Rectal smooth muscle tissue (tissue), 1 donor: ENCODE measurements at regions not wholly inside any gene's neighbourhood (a gene's known extent, or its start where the extent isn't known, plus 50 kb on each side); places are given as distances from the start of the nearest gene placed in this dataset.

Source experiments
- H3K27ac ChIP-seq: one replicate; pipeline ENCODE4 v1.7.0; 2013; ENCODE audit warnings: low read depth, low read length, inconsistent platforms
- H3K27me3 ChIP-seq: one replicate; pipeline ENCODE4 v1.7.0; 2013; ENCODE audit warnings: low read length; ENCODE audit not compliant: control insufficient read depth, insufficient read depth
- H3K36me3 ChIP-seq: one replicate; pipeline ENCODE4 v1.7.0; 2013; ENCODE audit warnings: low read length; ENCODE audit not compliant: control insufficient read depth, insufficient read depth
- H3K4me1 ChIP-seq: one replicate; pipeline ENCODE4 v1.7.0; 2013; ENCODE audit warnings: low read length; ENCODE audit not compliant: control insufficient read depth, insufficient read depth
- H3K4me3 ChIP-seq: one replicate; pipeline ENCODE4 v1.7.0; 2013; ENCODE audit warnings: low read length
- H3K9ac ChIP-seq: one replicate; pipeline ENCODE4 v1.7.0; 2013; ENCODE audit warnings: low read length

DNA sequence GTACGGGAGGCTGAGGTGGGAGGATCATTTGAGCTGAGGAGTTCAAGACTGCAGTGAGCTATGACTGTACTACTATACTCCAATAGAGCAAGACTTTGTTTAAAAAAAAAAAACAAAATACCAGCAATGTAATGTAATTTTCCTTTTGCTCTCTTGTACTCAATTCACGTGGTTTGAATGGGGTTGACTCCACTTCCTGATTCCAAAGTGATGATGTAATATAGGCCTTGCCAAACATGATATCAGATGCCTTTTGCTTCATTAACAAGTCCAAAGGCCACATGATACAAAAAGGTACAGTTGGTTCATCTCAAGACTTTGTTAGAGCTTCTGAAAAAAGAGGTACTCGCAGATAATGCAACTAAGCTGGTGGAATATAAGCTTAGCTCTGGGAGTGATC lies 321.8 kb downstream of the ZEB2 start:
- Histone ChIP-seq H3K9ac (no peak overlapping the region), H3K4me1 (no peaks in the 10 kb centered on the region), H3K4me3 (no peak overlapping the region), H3K27ac (no peak overlapping the region), H3K36me3 (no peaks in the 10 kb centered on the region), H3K27me3 (no peaks in the 10 kb centered on the region)

DNA sequence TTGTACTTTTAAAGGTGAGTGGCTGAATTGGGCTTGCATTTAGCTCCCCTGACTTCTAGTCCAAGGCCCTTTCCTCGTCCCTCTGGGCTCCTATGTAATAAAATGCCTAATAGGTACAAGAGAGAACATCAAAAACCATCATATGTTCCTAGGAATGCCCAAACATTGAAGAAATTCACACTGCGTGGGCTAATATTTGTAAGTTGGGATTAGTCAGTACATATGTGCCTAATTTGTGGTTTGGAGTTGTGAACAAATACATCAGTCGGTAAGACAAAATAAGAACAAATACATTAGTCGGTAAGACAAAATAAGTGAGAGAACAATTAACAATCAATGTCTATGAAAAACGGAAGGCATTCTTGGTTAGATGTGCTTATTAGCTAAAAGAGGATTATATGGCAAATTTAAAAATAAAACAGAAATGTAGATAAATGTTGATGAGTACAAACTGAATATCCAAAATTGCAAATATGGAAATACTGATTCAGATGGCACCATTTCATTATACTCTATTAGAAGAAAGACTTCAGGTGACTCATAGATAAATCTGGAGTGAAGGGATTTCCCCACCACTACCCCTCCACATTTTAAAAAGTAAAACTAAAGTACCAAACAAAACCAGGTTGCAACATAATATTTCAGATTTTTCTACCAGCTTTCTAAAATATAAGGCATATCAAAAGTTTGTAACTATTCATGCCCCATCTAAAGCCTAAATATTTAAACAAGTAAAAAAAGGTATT lies 325.4 kb downstream of the ZEB2 start:
- no peaks in the 10 kb centered on the region for H3K27me3 ChIP-seq
- no peak overlapping the region for H3K4me3 ChIP-seq
- no peaks in the 10 kb centered on the region for H3K36me3 ChIP-seq
- H3K27ac ChIP-seq = no peak overlapping the region
- H3K4me1 ChIP-seq = no peaks in the 10 kb centered on the region
- H3K9ac ChIP-seq = no peak overlapping the region

DNA sequence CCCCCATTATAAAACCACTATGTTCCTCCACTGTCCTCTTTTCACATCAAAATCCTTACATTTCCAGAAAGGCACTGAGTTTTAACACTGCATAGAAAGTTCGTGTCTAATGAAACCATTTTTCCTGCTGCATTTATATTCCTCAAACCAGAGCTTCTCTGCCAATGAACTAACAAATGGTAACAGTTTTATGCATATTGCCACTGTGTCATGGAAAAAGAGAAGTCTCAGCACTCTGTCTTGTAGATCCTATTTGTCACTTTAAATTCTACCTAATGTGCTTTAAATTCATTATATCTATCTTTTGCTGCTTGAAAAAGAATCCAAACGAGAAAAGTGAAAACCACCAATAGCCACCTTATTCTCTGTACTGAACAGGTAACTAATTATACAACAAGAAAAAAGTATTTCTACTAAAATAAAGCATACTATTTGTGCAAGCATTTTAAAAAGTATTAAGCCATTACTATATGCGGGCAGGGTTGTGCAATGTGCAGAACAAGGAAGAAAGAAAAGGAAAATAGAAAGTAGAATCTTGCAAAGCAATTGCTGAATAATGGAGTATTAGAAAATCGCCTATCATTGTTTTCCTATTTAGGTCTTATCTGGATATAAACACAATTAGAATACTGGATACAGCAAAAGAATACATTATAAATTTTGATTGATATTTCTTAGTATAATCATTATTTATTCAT lies 328.9 kb downstream of the ZEB2 start:
- Histone ChIP-seq H3K27ac (no peak overlapping the region), H3K4me3 (no peak overlapping the region), H3K4me1 (no peaks in the 10 kb centered on the region), H3K9ac (no peak overlapping the region), H3K27me3 (no peaks in the 10 kb centered on the region), H3K36me3 (no peaks in the 10 kb centered on the region)

DNA sequence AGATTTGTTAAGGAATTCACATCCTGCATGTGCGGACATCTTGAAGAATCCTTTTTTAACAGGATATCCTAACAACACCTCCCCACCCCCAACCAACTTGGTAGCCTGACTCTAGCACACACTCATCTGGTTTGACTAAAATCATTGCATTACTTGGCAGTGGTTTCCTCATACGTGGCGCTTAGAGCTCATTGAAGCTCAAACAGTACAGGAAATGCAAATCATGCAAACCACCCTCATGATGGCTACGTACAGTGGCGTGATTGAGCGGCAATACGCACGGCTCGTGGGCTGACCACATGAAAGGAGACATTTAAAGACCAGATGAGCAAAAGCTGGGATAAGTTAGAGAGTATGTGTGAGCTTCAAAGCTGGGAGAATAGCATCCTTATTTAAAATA lies 336.2 kb downstream of the ZEB2 start:
- no peaks in the 10 kb centered on the region for H3K36me3 ChIP-seq
- H3K4me1 ChIP-seq = no peaks in the 10 kb centered on the region
- H3K27me3 ChIP-seq = no peaks in the 10 kb centered on the region
- no peak overlapping the region for H3K9ac ChIP-seq
- no peak overlapping the region for H3K4me3 ChIP-seq
- H3K27ac ChIP-seq = no peak overlapping the region

DNA sequence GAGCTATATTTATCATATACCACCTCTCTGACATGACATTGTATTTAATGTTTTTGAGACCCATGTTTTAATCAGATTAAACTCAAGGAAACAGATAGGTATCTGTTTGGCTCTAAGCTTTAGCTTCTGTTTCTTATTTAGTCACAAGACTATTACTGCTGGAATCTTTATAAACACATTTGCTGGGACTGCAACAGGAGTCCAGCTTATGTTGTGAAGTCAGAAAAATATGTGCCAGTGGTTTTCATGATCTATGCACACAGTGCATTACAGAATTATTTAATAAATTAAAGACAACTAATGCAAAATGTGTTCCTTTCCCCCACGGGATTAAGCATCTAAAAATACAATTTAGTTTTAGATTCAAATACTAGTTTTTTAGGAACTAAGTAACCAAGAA lies 338.9 kb downstream of the ZEB2 start:
- Histone ChIP-seq H3K4me1 (no peaks in the 10 kb centered on the region), H3K27me3 (no peaks in the 10 kb centered on the region), H3K9ac (no peak overlapping the region), H3K36me3 (no peaks in the 10 kb centered on the region), H3K4me3 (no peak overlapping the region), H3K27ac (no peak overlapping the region)

DNA sequence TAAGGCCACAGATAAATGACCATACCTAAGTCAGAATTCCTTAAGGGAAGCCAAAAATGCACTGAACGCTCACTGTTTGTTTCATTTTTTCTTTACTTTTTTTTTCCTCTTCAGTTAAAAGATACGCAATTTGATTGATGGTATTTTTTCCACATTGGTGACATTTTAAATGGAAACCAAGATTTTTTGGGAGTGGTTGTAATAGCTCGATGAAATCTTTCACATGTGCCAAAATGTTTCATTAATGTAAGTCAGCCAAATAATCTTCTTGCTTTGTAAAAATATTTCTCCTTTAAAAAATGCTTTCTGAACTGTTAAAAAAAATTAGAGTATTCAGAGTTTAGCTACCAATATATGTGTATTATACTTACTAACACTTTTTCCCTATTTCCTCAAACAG lies 339.8 kb downstream of the ZEB2 start:
- H3K9ac ChIP-seq = no peak overlapping the region
- H3K27me3 ChIP-seq = no peaks in the 10 kb centered on the region
- H3K27ac ChIP-seq = no peak overlapping the region
- no peaks in the 10 kb centered on the region for H3K4me1 ChIP-seq
- no peaks in the 10 kb centered on the region for H3K36me3 ChIP-seq
- H3K4me3 ChIP-seq = no peak overlapping the region

DNA sequence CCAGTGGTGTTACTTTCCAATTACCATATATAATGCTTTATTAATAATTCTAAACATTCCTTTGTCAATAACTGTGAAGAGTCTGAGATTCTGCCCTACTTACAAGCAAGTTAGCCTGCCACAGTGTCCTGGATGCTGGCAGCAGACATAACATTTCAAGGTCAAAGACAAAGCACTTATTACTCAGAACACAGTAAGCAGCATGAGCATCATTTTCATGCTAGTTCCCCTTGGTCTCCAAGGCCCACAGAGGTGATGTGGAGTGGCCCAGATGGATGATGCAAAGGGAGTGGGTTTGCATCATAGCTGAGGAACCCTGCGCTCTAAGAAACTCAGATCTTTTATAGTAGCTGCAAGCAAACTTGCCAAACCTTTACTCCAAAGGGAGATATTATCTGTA lies 349.7 kb downstream of the ZEB2 start:
- Histone ChIP-seq H3K36me3 (no peaks in the 10 kb centered on the region), H3K4me1 (no peaks in the 10 kb centered on the region), H3K4me3 (no peak overlapping the region), H3K9ac (no peak overlapping the region), H3K27me3 (no peaks in the 10 kb centered on the region), H3K27ac (no peak overlapping the region)

DNA sequence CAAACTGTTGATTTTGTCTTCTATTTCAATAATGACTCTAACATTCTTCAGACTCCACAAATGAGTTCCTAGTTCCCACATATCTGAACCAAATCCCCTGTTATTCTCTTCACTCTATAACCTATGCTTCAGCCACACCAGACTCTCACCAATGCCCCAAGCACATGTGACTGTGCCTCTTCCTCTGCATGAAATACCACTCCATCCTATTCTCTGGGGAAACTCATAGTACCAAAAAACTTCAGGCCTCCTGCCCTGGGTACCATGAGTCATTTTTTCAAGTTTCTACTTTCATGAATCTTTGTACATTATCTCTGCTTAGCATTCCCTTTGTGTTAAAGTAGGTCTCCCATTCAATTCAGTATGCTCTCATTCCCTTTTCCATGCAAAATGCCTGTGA lies 353.2 kb downstream of the ZEB2 start:
- no peak overlapping the region for H3K4me3 ChIP-seq
- H3K4me1 ChIP-seq = no peaks in the 10 kb centered on the region
- H3K27ac ChIP-seq = no peak overlapping the region
- H3K27me3 ChIP-seq = no peaks in the 10 kb centered on the region
- no peaks in the 10 kb centered on the region for H3K36me3 ChIP-seq
- H3K9ac ChIP-seq = no peak overlapping the region

DNA sequence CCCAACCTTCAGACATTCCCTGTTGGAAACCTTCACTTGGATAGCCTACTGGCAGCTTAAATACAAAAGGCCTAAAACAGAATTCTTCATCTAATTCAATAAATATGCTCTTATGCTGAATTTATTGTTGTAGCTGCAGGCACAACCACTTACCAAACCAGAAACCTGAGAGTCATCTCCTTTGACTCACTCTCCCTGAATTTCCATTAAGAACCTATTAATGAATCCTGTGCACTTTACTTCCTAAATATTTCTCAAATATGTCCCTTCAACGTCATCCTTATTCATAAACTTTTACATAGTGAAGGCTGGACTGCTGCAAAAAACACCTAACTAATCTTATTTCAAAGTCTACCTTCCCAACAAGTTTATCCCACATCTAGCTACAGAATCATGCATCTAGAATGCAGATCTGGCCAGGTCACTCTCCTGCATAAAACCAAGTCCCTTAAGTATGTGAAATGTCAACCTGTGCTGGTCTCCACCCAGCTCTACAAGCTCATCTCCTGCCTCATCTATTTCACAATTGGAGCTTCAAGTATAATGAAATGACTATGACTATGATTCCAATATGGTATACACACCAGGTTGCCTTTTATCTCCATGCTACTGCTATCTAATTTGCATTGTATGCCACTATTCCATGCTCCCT lies 354.2 kb downstream of the ZEB2 start:
- no peak overlapping the region for H3K4me3 ChIP-seq
- no peak overlapping the region for H3K27ac ChIP-seq
- H3K36me3 ChIP-seq = no peaks in the 10 kb centered on the region
- H3K27me3 ChIP-seq = no peaks in the 10 kb centered on the region
- no peak overlapping the region for H3K9ac ChIP-seq
- no peaks in the 10 kb centered on the region for H3K4me1 ChIP-seq

DNA sequence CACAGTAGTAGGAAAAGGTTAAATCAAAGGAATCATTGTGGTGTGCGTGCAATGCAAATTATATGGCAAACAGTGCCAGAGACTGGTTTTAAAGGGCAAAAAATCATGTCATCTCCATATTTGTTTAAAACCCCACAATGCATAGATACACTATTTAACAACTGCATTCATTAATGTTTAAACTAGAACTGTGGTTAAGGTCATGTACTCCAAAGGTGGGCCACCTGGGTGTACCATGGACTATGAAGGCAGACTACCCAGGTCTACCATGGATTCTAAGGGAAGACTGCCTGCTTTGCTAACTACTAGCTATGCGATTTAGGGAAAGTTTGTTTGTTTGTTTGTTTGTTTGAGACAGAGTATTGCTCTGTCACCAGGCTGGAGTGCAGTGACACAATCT lies 356.3 kb downstream of the ZEB2 start:
- H3K27ac ChIP-seq = no peak overlapping the region
- no peaks in the 10 kb centered on the region for H3K27me3 ChIP-seq
- H3K36me3 ChIP-seq = no peaks in the 10 kb centered on the region
- no peak overlapping the region for H3K9ac ChIP-seq
- no peaks in the 10 kb centered on the region for H3K4me1 ChIP-seq
- no peak overlapping the region for H3K4me3 ChIP-seq

DNA sequence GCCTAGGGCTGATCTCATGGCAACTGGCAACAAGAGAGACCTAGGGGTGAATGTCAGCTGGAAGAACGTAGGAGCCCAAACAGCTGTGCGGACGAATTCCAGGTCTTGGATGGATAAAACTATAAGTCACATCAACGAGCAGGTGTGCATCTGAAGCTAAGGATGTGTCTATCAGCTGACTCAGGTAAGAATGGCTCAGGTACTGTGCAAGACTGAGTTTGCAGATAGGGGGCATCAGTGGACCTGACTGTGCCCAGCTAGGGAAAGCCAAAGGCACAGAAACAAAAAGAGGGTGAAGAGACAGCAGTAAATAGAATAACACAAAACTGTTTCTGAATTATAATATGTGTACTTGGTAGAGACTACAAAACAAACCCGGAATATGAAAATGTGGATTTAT lies 357.3 kb downstream of the ZEB2 start:
- Histone ChIP-seq H3K9ac (no peak overlapping the region), H3K4me1 (no peaks in the 10 kb centered on the region), H3K27ac (no peak overlapping the region), H3K36me3 (no peaks in the 10 kb centered on the region), H3K27me3 (no peaks in the 10 kb centered on the region), H3K4me3 (no peak overlapping the region)

DNA sequence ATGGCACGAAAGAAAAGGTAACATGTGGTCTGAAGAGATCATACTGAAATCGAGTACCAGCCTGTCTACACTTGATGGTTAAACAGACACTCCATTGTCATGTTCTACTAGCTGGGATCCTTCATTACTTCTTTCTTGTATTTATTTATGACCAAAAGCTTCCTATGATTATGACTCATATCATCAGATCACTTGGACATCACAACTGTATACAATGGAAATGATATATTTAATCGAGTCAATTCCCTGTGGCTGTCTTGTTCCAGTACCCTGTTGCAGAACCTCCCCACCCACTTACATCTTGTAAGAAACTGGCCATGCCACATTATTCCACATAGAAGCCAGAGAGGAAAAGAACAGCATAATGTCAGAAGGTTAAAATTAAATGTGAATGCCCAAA lies 358.9 kb downstream of the ZEB2 start:
- Histone ChIP-seq H3K36me3 (no peaks in the 10 kb centered on the region), H3K27me3 (no peaks in the 10 kb centered on the region), H3K9ac (no peak overlapping the region), H3K4me1 (no peaks in the 10 kb centered on the region), H3K27ac (no peak overlapping the region), H3K4me3 (no peak overlapping the region)

DNA sequence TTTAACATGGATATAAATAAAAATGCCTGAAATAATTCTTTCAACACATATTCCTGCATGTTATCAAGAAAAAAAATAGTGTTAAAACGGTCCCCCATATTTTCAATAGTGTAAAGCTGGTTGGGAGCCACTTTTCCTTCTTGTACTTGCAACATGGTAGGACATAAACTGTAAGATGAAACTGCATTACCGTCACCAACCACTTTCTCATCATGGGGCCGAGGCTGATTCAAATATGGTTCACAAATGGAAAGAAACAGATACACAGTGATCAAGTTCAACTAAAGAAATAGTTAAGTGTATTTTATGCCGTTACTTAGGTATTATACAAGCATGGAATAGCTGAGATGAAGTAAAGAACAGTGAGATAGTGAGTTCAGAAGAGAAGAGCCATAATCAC lies 360.7 kb downstream of the ZEB2 start:
- no peaks in the 10 kb centered on the region for H3K4me1 ChIP-seq
- no peak overlapping the region for H3K27ac ChIP-seq
- H3K4me3 ChIP-seq = no peak overlapping the region
- H3K9ac ChIP-seq = no peak overlapping the region
- H3K36me3 ChIP-seq = no peaks in the 10 kb centered on the region
- H3K27me3 ChIP-seq = no peaks in the 10 kb centered on the region
